Loucy (cell line): ENCODE measurements at regions not wholly inside any gene's neighbourhood (a gene's known extent, or its start where the extent isn't known, plus 50 kb on each side); places are given as distances from the start of the nearest gene placed in this dataset.

Source experiments
- EZH2phosphoT487 ChIP-seq: fragments of 200-600 bp; IDR thresholded peaks from 2 replicates; pipeline ENCODE4 v1.6.1; 2018; ENCODE audit warnings: antibody characterized with exemption, mild to moderate bottlenecking, moderate library complexity, borderline replicate concordance
- TF ChIP-seq, protein P1 (sequence below): fragments of 200-600 bp; sonication (generic); conservative IDR thresholded peaks from 2 replicates; pipeline ENCODE4 v1.5.1; 2014; ENCODE audit warnings: mild to moderate bottlenecking, antibody characterized with exemption, low read length

DNA sequence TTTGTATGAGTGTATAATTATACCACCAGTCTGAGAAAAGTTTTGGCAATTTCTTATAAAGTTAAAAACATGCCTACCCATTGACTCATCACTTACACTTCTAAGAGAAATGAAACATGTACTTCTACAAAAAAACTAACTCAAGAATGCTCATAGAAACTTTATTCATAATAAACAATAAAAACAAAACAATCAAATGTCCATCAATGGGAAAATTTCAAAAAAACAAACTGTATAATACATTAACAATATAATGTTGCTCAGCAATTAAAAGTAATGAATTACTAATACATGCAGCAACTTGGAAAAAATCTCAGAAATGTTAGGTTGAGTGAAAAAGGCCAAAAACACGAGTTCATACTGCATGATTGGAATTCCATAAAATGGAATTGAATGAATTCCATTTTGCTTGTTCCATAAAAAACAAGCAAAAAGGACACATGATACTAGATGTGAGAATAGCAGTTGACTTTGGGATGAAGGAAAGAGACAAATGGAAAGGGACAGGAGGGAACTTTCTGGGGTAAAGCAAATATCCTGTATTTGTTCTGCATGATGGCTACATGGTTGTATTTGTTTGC is 726.6 kb downstream of the RFPL4B start:
- TF ChIP-seq, protein P1, sequence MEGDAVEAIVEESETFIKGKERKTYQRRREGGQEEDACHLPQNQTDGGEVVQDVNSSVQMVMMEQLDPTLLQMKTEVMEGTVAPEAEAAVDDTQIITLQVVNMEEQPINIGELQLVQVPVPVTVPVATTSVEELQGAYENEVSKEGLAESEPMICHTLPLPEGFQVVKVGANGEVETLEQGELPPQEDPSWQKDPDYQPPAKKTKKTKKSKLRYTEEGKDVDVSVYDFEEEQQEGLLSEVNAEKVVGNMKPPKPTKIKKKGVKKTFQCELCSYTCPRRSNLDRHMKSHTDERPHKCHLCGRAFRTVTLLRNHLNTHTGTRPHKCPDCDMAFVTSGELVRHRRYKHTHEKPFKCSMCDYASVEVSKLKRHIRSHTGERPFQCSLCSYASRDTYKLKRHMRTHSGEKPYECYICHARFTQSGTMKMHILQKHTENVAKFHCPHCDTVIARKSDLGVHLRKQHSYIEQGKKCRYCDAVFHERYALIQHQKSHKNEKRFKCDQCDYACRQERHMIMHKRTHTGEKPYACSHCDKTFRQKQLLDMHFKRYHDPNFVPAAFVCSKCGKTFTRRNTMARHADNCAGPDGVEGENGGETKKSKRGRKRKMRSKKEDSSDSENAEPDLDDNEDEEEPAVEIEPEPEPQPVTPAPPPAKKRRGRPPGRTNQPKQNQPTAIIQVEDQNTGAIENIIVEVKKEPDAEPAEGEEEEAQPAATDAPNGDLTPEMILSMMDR = no peak
- no peak for TF ChIP-seq EZH2phosphoT487
